AG04449 (cell line): ENCODE measurements at regions not wholly inside any gene's neighbourhood (a gene's known extent, or its start where the extent isn't known, plus 50 kb on each side); places are given as distances from the start of the nearest gene placed in this dataset.

Experiments used
- CTCF ChIA-PET: fragments of 350-600 bp; formaldehyde crosslinking; extraction: SDS; loops from one replicate; lab custom pipeline; 2021; ENCODE audit warnings: antibody characterized with exemption; lab: Yijun Ruan, JAX
- POLR2A ChIA-PET: fragments of 400-600, 350-600 bp; formaldehyde crosslinking; extraction: SDS; loops from one replicate; lab custom pipeline; 2020; ENCODE audit warnings: antibody characterized with exemption, inconsistent platforms; lab: Yijun Ruan, JAX
- DNase-seq: peaks from one replicate; pipeline ENCODE4 v3.0.0-alpha.2; 2010; ENCODE audit warnings: low read depth, low spot score
- H3K4me3 ChIP-seq: 2 replicates; pipeline ENCODE4 v1.5.1; 2011; ENCODE audit warnings: low read depth, mild to moderate bottlenecking, control low read depth, low read length
- CTCF ChIP-seq: IDR thresholded peaks from one replicate; pipeline ENCODE4 v1.5.1; 2011; ENCODE audit warnings: mild to moderate bottlenecking, moderate library complexity, low read length, control low read depth, inconsistent platforms; ENCODE audit not compliant: insufficient read depth; ENCODE audit errors: missing control alignments

GRCh38 chr2:117486081-117486480 is 328.4 kb upstream of the DDX18 start:
- H3K4me3 ChIP-seq = no peak overlapping the region
- DNase-seq = no peak
- TF ChIP-seq CTCF = no peak
- ChIA-PET CTCF (no interaction called here), POLR2A (no interaction called here)

GRCh38 chr2:117492209-117492851 is 322.2 kb upstream of the DDX18 start:
- ChIA-PET CTCF (no interaction called here), POLR2A (no interaction called here)
- DNase-seq = no peak
- no peak overlapping the region for H3K4me3 ChIP-seq
- no peak for TF ChIP-seq CTCF

GRCh38 chr2:117500721-117501120 is 313.8 kb upstream of the DDX18 start:
- no peak for DNase-seq
- H3K4me3 ChIP-seq = no peak overlapping the region
- ChIA-PET CTCF (no interaction called here), POLR2A (no interaction called here)
- no peak for TF ChIP-seq CTCF

- no peak for TF ChIP-seq CTCF
- no peak for DNase-seq
- no peak overlapping the region for H3K4me3 ChIP-seq
- ChIA-PET CTCF (no interaction called here), POLR2A (no interaction called here)
Observed at GRCh38 chr2:117502121-117502520, 312.4 kb upstream of the DDX18 start.

- DNase-seq = no peak
- CTCF ChIA-PET = no interaction called here
- POLR2A ChIA-PET = no interaction called here
Observed at GRCh38 chr2:117512307-117512706, 302.2 kb upstream of the DDX18 start.

GRCh38 chr2:117514371-117514770 is 300.1 kb upstream of the DDX18 start:
- TF ChIP-seq CTCF = no peak
- H3K4me3 ChIP-seq = no peak overlapping the region
- ChIA-PET CTCF (no interaction called here), POLR2A (no interaction called here)
- DNase-seq = no peak

More at GRCh38 chr2:117512307-117512706, 302.2 kb upstream of the DDX18 start:
- no peak overlapping the region for H3K4me3 ChIP-seq
- no peak for TF ChIP-seq CTCF
